Left lung (tissue), 4 donors: ENCODE measurements at regions not wholly inside any gene's neighbourhood (a gene's known extent, or its start where the extent isn't known, plus 50 kb on each side); places are given as distances from the start of the nearest gene placed in this dataset.

Experiments used
- ATAC-seq: fragments of 200-7000 bp; cut with Tn5 transposase; one replicate; pipeline ENCODE4 v1.9.1; 2020; ENCODE audit warnings: moderate library complexity
- DNase-seq, 4 donors: peaks; one replicate each; pipeline ENCODE4 v3.0.0-alpha.2; 2013 to 2020
- H3K27ac ChIP-seq, 2 donors: fragments of 200-600 bp; sonication (generic) in 1 of 2; one replicate each; pipeline versions ENCODE4 v1.5.0 to v1.8.0; 2020 to 2021
- H3K27me3 ChIP-seq, 2 donors: fragments of 200-600 bp; sonication (generic) in 1 of 2; one replicate each; pipeline versions ENCODE4 v1.5.0 to v1.8.0; 2020 to 2021
- H3K36me3 ChIP-seq, 2 donors: fragments of 200-600 bp; sonication (generic) in 1 of 2; one replicate each; pipeline versions ENCODE4 v1.5.0 to v1.8.0; 2020 to 2021
- H3K4me1 ChIP-seq, 2 donors: fragments of 200-600 bp; one replicate each; pipeline ENCODE4 v1.8.0; 2021
- H3K4me3 ChIP-seq, 2 donors: fragments of 200-600 bp; sonication (generic) in 1 of 2; one replicate each; pipeline versions ENCODE4 v1.5.0 to v1.8.0; 2020 to 2021; ENCODE audit warnings: mild to moderate bottlenecking in 1 of 2
- H3K9me3 ChIP-seq, 2 donors: fragments of 200-600 bp; sonication (generic) in 1 of 2; one replicate each; pipeline versions ENCODE4 v1.5.0 to v1.8.0; 2020 to 2021
- intact Hi-C, 2 donors: fragments of 100-400 bp; cut with DNase I; formaldehyde crosslinking; loops; one replicate each; pipeline versions ENCODE4 v1.11.2 to v1.14.2; 2022
- TF ChIP-seq, protein P1 (sequence below), 2 donors: fragments of 200-600 bp; sonication (generic) in 1 of 2; IDR thresholded peaks; one replicate each; pipeline versions ENCODE4 v1.5.0 to v1.8.0; 2021; ENCODE audit warnings: antibody characterized with exemption in 2 of 2
- donor health status: DM: no; HTN: yes; CAD: no.
- donor health status: DM: no; HTN: no; CAD: no.

- intact Hi-C loops = no loop called here
- Histone ChIP-seq H3K36me3 (no peaks in the 10 kb centered on the region), H3K27ac (no peak overlapping the region), H3K4me1 (no peaks in the 10 kb centered on the region), H3K4me3 (no peak overlapping the region), H3K27me3 (no peaks in the 10 kb centered on the region), H3K9me3 (peaks cover 0 to 3% of the 10 kb centered on the region in 2 donors)
- ATAC-seq (no peak), DNase-seq (no peak)
- TF ChIP-seq, protein P1, sequence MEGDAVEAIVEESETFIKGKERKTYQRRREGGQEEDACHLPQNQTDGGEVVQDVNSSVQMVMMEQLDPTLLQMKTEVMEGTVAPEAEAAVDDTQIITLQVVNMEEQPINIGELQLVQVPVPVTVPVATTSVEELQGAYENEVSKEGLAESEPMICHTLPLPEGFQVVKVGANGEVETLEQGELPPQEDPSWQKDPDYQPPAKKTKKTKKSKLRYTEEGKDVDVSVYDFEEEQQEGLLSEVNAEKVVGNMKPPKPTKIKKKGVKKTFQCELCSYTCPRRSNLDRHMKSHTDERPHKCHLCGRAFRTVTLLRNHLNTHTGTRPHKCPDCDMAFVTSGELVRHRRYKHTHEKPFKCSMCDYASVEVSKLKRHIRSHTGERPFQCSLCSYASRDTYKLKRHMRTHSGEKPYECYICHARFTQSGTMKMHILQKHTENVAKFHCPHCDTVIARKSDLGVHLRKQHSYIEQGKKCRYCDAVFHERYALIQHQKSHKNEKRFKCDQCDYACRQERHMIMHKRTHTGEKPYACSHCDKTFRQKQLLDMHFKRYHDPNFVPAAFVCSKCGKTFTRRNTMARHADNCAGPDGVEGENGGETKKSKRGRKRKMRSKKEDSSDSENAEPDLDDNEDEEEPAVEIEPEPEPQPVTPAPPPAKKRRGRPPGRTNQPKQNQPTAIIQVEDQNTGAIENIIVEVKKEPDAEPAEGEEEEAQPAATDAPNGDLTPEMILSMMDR (IDR thresholded peaks at IDR 0.05) = no peak
These were observed 196.1 kb downstream of the ZNF330 start for GRCh38 chr4:141416677-141417363.

GRCh38 chr4:141417387-141417786 lies 196.7 kb downstream of the ZNF330 start:
- intact Hi-C loops = no loop called here
- Histone ChIP-seq H3K9me3 (peaks cover 0 to 3% of the 10 kb centered on the region in 2 donors), H3K4me1 (no peaks in the 10 kb centered on the region), H3K27me3 (no peaks in the 10 kb centered on the region), H3K36me3 (no peaks in the 10 kb centered on the region), H3K27ac (no peak overlapping the region), H3K4me3 (no peak overlapping the region)
- no peak for DNase-seq
- no peak for ATAC-seq
- TF ChIP-seq, protein P1 (IDR thresholded peaks at IDR 0.05) = no peak

GRCh38 chr4:141425124-141425523 lies 204.4 kb downstream of the ZNF330 start:
- no peak overlapping the region for H3K27ac ChIP-seq
- ATAC-seq (no peak), DNase-seq (no peak)
- peaks cover 0 to 5% of the 10 kb centered on the region in 2 donors for H3K9me3 ChIP-seq
- no peaks in the 10 kb centered on the region for H3K27me3 ChIP-seq
- no peaks in the 10 kb centered on the region for H3K4me1 ChIP-seq
- TF ChIP-seq, protein P1 (IDR thresholded peaks at IDR 0.05) = no peak
- no peak overlapping the region for H3K4me3 ChIP-seq
- H3K36me3 ChIP-seq = no peaks in the 10 kb centered on the region
- intact Hi-C loops = no loop called here

DNA sequence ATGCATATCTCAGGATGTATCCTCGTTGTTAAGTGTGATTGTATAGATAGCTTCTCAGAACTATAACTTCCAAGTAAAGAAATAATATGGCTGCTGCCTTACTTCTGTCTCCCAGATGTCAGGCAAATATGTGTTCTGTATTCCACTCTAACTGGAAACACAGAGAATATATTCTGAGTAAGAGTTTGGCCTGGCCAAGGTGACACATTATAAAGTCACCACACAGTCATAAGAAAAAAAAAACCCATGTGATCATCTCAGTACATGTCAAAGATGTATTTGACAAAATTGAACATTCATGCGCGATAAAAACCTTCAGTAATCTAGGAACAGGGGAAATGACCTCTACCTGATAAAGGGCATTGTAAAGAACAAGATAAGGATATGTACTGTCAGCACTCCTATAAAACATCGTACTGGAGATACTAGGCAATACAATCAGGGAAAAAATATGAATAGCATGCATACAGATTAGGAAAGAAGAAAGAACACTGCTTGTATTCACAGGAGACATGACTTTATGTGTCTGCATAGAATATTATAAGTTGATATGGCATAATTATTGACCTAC lies 207.1 kb downstream of the ZNF330 start:
- TF ChIP-seq, protein P1 (IDR thresholded peaks at IDR 0.05) = no peak
- no peak for DNase-seq
- Histone ChIP-seq H3K4me3 (no peak overlapping the region), H3K27ac (no peak overlapping the region), H3K36me3 (no peaks in the 10 kb centered on the region), H3K27me3 (no peaks in the 10 kb centered on the region), H3K4me1 (no peaks in the 10 kb centered on the region), H3K9me3 (peaks cover 0 to 2% of the 10 kb centered on the region in 2 donors)
- ATAC-seq = no peak
- intact Hi-C loops = no loop called here

DNA sequence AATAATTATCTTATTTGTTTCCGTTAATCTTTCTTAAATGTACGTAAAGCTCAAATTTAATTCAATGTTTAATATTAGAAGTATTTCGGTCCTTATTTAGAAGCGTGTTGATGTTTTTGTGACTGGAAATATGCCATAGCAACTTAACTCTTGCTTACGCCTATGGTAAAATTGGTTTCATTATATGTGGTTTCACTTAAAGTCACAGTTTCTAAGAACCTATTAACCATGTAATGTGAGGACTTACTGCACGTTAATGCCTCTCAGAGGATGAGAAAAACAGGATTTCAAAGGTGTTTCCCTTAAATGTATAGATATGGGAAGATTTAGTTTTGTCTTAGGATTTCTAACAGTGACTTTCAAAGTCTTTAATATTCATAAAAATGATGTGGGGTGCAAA lies 206.4 kb upstream of the IL15 start:
- no peaks in the 10 kb centered on the region for H3K4me1 ChIP-seq
- H3K4me3 ChIP-seq = no peak overlapping the region
- no peak overlapping the region for H3K27ac ChIP-seq
- intact Hi-C loops = no loop called here
- H3K9me3 ChIP-seq = no peaks in the 10 kb centered on the region
- no peak for ATAC-seq
- TF ChIP-seq, protein P1 (IDR thresholded peaks at IDR 0.05) = no peak
- no peak for DNase-seq
- H3K27me3 ChIP-seq = no peaks in the 10 kb centered on the region
- no peaks in the 10 kb centered on the region for H3K36me3 ChIP-seq
